HS-5 (cell line): ENCODE measurements at regions not wholly inside any gene's neighbourhood (a gene's known extent, or its start where the extent isn't known, plus 50 kb on each side); places are given as distances from the start of the nearest gene placed in this dataset.

Experiments
- DNase-seq: peaks from one replicate; pipeline ENCODE4 v3.0.0-alpha.2; 2012; ENCODE audit warnings: low read depth

DNA sequence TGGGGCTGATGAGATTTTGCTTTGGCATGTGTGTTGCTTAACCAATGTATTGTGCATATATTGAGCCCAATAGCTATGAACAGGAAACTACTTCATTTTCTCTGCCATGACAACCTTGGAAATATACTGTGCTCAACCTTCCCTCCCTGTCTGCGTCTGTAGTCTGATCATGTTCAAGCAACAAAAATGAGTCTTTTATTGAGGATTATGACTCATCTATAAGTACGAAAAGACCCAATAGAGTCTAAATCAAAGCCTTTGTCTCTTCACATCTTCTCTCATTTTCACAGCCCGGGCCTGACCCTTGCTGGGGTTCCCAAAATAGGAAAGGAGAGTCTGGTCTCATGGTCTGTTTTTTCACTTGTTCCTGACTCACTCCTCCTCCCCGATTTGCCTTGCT is 158.2 kb downstream of the CAND1 start:
- no peak for DNase-seq

DNA sequence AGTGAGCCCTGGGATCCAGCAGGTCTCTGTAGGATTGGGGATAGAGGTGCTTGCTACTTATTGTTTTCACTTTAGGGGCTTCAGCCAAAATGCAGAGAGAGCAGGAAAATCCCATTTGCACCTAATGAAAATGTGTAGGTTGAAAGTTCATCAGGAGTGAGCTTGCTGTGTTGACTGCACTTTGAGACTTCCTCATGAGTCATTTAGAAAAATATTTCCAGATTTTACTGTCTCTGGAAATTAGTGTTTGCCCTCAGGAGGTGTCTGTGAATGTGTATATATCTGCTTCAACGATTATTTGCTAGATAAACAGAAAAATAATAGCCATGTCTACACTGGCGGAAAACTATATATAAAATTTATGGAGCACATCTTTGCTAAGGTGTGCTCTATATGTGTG is 159.3 kb downstream of the CAND1 start:
- DNase-seq: no peak

DNA sequence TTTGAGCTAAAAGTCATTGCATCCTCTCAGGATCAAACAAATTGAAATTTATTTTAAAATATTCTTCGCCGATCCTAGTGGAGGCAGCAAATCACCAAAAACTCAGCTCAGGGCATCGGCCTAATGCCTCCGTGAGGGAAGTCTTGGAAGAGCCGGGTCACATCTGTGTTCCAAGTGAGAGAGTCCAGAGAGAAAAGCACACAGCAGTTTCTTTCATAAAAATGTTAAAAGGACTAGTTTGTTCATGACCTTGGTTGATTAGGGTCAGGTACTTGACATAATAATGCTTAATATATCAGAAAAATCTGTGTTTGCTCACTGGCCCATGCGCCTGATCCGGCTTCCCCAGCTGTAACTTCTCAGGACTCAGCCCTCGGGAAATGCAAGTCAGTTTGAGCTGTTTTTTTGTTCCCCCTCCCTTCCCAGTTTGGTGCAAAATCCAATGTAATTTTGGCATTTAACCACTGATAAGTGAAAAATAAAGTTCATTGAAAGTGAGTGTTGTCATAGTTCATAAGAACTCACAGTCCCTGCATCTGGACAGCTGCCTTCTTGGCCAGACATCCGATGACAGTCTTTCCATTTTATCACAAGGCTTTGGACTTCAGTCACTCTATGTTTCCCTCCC is 161.7 kb downstream of the CAND1 start:
- no peak for DNase-seq

DNA sequence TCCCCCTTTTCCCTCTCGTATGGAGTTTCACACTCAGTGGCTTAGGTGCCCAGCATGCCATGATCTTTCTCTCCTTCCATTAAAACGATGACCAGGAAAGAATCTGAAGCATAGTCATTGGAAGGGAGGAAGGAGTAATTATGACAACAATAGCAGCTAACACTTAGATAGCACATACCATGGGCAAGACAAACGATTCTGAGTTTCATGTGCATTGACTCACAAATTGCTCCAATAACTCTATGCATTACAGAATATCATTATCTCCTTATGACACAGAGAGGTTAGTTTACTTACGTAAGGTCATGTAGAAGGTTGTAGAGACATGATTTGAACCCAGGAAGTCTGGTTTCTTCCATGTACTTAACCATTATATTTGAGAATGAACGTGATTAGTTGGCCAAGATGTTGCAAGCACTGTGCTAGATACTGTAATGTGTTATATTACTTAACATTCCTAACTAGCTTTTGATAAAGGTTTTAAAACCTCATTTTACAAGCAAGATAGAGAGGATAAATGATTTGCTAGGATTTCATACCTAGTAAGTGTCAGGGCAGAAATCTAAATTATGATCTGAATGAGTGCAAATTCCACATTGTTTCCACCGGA is 162.4 kb downstream of the CAND1 start:
- DNase-seq: peak; percentile 20

DNA sequence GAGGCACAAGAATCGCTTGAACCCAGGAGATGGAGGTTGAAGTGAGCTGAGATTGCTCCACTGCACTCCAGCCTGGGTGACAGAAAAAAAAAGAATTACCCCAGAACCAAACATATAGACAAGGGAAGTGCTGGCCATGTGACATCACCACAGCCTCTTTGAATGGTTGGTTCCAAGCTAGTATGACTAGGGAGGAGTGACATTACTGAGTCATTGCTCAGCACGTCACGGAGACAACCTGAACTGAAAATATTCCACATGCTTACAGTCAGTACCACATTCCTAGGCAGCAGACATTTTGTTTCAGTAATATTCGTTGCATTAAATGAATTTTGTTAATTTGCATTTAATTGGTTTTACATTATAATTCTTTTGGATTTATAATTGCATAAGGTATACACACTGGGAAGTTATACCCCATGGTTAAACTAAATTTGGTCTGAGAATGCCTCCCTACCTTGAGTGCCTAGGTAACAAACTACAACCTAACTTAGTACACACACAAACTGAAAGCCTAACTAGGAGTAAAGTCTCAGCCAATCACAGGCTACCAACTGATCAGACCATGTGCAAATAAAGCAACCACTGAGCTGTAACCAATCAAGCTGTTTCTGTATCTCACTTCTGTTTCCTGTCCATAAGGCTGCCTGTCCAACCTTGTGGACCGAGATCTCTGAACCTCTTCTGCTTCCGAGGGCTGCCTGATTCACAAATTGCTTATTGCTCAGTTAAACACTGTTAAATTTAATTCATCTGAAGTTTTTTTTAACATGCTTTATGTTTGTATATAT is 164.4 kb downstream of the CAND1 start:
- no peak for DNase-seq

DNA sequence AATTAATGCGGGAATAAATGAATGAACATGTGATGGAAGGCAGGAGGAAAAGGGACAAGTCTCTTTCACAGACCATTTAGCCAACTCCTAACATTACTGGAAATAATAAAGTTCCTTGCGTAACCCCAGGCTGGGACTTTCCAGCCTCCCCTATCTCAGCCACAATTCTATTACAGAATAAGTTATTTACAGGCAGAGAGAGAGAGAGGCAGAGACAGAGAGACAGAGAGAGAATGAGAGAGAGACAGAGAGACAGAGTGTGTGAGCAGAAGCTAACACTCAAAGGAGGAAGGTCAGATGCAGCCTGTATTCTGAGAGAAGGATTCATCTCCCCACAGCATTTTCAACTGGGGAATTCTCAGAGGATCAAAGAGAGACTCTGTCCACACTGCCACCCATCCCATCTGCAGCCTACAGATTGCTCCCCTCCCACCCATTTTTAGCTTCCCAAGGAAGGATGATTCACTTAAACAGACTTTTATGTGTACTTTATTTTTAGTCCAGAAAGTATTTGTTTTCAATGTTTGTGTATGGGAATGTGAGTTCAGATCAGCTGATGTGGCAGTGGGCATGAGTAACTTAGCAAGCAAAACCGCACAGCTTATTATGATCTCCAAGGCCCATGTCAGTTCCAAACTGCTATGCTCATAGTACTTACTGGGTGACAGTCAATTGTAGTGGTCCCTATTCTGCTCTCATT is 165.7 kb downstream of the CAND1 start:
- DNase-seq: peak; percentile 83

DNA sequence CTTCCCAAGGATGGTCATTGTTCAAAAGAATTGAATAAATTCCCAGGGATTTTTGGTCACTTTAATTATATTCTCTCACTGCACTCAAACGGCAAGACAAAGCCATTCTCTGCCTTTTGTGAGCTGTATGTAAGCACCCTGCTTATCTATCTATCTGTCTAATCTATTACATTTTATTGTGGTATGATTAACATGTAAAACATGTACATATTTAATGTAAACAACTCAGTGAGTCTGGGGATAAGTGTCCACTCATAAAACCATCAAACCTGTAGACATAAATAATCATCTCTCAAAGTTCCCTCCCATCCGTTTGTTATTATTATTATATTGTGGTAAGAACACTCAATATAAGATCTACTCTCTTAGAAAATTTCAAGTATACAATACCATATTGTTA is 167.1 kb downstream of the CAND1 start:
- DNase-seq: no peak

DNA sequence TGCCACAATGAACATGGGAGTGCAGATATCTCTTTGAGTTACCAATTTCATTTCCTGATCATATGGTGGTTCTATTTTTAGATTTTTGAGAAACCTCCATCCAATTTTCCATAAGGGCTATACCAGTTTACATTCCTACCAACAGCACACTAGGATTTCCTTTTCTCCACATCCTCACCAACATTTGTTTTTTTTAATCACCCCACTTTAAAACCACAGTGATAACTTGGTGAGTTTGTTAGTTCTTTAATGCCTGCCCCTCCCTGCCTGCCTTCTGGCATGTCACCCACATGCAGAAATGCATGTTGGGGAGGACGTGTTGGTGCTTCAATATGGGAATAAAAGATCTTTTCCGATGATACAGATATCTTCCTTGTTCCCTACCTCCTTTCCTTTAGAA is 167.9 kb downstream of the CAND1 start:
- no peak for DNase-seq

DNA sequence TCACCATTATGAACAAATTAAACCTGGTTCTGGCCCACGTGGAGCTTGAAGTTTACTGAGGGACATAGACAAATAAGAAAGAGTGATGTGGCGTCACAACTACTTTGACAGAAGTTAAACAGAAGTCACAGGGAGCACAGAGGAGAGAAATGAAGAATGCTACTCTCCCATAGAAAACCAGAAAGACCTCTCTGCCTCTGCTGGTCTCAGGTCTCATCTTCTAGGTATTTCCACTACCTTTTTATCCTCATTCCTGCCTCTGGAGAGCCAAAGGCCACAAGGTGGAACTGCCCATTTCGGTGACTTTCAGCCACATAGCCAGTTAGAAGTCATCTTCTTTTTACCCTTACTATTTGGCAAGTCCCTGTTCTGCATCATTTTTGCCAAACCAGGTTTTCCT is 170.5 kb downstream of the CAND1 start:
- no peak for DNase-seq

DNA sequence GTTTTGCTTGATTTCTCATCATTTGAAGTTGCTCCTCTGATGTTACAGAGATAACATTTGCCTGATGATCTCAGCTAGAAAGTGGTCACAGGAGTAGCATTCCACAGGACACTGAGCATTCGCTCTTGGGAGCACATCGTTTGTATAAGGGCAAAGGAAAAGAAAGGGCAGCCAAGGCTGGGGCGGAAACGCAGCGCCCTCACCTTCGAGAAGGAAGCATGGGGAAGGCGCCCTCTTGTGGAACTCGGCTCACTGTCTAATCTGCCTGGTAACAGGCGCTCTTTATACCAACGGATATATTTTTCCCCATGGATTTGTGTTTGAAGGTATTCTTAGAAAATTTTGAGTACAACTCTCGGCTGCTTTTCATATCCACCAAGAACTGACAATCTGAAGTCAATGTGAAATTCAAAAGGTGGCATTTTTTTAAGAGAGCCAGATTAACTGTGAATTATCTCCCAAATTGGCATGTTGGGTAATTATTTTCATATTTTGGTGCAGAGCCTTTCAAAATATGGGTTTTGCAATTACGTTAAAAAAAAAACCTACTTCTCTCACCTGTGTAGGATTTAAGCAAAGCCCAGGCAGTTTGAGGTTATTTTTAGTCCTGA is 172.7 kb downstream of the CAND1 start:
- DNase-seq: no peak

DNA sequence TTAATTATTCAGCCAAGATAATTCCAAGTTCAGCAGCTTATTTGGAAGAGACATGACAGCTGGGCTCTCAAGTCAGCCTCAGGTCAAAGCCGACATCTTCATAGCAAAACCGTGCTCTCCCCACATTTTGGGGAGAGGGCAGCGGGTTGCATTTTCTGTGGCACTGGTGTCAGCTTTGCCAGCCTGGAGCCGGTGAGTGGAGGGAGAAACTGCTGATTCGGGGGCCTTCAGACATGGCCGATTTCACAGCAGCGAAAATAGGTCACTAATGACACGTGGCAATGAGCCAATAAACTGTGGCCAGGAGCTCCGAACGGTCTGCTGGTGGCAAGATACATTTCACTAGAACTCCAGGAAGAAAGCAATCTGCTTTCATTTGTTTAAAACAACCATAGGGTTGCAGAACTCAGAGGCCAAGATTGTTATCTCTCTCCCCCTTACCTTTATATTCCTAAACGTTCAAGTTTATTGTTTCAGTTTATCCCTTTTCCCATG is 173.2 kb downstream of the CAND1 start:
- DNase-seq: no peak

DNA sequence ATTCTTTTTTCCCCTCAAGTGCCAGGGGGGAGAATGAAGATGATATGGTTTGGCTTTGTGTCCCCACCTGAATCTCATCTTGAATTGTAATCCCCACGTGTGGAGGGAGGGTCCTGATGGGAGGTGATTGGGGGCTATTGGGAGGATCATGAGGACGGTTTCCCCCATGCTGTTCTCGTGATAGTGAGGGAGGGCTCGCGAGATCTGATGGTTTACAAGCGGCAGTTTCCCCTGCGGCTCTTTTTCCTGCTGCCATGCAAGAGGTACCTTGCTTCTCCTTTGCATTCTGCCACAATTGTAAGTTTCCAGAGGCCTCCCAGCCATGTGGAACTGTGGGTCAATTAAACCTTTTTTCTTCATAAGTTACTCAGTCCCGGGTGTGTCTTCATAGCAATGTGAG is 173.7 kb downstream of the CAND1 start:
- no peak for DNase-seq

DNA sequence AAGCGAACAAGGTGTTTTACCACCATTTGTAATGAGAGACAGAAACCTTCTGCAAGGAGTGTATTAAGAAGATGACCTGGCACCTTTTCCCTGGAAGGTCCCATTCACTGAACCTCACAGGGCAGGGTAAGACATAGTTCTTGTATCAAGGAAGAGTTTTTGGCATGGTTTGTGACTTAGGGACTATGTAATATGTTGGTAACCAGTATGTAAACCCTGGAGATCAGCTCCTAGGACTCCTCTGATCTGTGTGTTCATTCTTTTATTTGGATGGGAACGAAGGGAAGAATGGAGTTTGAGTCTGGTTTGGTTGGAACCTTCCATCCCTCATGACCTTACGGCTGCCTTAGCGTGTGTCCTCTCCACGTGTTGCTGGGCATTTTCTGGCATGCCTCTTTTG is 175.4 kb downstream of the CAND1 start:
- no peak for DNase-seq

DNA sequence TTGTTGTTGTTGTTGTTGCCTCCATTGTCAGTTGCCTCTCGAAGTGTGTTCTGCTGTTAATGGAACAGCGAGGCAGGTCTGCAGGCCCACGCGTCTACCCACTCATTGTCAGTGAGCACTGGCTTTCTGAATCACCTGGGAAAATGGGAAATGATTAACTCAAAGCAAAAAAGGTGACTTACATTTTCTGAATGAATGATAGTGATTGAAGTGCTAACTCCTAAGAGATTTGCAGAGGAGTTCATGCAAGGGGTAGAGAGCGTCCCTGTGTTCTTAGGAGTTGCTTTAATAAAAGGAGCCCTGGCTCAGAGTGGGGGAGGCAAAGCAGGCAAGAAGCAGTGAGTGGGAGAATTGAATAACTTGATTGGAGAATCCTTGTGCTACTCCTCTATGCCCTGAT is 177.6 kb downstream of the CAND1 start:
- DNase-seq: no peak

DNA sequence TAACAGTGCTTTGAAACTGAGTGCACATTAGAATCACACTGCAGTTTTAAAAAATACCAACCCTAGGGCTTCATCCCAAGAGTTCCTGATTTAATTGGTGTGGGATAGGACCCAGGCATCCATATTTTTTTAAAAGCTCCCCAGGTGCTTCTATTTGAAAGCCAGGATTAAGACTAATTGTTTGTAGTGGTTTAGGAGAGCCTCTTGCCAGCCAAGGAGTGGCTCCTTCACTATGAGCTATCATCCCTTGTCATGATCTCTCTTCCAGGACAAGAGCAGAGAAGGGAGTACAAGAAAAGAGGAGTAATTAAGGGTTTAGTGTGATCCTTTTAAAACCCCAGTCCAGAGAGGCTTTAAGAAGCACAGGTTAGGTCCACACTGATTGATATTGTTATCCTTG is 178.0 kb downstream of the CAND1 start:
- no peak for DNase-seq

DNA sequence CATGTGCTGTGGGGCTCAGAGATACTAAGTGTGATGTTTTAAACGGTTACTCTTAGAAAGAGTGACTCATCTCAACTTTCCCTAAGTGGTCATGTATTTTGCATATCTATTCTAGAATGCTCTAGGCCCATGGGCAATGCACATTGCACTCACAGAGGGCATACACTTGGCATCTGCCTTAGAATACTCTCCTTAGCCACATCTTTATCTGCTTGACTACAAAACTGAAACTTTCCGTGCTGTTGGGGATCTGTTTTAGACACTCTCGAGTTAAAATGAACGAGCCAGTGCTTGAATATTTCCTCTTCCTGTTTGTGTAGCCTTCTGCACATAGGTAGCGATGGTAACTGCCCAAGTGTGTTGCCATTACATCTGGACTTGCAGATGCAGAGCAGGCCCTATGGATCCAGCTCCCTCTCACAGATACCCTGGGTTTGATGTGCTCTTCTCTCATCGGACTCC is 180.5 kb downstream of the CAND1 start:
- no peak for DNase-seq

DNA sequence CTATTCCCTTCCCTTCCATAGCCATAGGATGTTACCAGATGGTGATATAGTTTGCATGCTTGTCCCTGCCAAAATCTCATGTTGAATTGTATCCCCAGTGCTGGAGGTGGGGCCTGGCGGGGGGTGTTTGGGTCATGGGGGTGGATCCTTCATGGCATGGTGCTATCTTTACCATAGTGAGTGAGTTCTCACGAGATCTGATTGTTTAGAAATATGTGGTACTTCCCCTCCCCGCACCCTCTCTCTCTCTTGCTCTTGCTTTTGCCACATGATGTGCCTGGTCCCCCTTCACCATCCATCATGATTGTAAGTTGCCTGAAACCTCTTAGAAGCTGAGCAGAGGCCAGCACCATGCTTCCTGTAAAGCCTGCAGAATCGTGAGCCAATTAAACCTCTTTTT is 181.3 kb downstream of the CAND1 start:
- no peak for DNase-seq

DNA sequence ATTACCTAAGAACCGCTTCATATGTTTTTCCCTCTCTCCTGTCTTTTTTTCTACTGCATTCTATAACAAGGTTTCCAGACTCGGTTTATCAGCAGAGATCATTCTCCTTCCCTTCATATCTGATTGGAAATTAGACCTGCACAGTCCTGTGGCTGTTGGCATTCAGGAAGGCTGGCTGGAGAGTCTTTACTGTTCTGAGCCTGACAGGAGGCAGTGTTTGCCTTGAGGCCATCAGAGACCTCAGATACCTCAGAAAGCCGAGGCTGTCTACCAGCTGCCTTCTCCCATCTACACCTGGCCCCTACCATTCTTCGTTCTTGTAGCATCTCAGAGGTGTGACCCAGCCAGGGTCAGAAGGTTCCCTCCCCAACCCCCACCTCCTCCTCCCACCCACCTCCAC is 182.0 kb downstream of the CAND1 start:
- no peak for DNase-seq

DNA sequence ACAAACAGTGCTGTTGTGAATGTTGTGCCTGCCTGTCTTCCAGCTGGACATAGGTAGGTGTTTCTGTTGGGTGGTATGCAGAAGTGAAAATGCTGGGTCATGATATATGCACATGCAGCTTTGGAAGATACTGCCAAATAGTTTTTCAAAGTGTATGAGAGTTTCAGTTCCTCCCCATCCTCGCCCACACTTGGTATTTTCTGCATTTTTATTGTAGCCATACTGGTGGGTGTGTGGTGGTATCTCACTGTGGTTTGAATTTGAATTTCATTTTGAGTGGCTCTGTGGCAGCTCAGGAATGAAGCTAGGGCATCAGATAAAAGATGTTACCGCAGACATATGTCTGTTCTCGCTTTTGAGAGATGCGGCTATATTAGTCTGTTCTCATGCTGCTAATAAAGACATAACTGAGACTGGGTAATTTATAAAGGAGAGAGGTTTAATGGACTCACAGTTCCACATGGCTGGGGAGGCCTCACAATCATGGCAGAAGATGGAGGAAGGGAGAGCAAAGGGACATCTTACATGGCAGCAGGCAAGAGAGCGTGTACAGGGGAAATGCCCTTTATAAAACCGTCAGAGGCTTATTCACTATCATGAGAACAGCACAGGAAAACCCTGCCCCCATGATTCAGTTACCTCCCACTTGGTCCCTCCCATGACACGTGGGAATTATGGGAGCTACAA is 183.1 kb downstream of the CAND1 start:
- DNase-seq: no peak

DNA sequence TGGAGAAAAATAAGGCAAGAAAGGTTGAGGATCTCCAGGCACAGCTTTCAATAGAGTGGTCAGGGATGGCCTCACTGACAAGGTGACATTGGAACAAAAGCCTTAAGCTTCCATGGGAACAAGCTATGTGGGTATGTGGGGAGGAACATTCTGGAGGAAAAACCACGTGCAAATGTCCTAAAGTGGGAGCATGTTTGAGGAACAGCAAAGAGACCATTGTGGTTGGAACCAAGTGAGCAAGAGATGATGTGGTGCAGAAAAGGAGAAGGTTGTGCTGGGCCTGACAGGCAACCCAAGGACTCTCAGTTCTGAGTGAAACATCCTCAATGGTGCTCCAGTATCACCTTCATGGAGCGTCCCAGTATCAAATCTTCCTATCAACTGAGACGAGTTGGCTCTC is 184.0 kb downstream of the CAND1 start:
- DNase-seq: no peak

DNA sequence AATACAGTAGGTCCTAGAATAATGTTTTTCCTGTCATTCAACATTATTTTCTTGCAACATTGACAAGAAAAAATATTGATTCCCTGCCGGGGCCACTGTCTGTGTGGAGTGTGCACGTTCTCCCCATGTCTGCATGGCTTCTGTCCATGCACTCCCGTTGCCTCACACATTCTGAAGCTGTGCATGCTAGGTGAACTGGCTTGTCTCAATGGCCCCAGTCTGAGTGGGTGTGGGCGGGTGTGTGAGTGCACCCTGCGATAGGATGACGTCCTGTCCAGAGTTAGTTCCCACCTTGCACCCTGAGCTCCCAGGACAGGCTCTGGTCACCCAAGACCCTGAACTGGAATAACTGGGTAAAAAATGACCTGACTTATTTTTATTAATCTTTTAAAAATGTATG is 186.1 kb downstream of the CAND1 start:
- DNase-seq: no peak
